PC-9 (cell line): ENCODE measurements at regions not wholly inside any gene's neighbourhood (a gene's known extent, or its start where the extent isn't known, plus 50 kb on each side); places are given as distances from the start of the nearest gene placed in this dataset.

Experiments
- EZH2 ChIP-seq: fragments of 200-600 bp; sonication (generic); IDR thresholded peaks from 2 replicates; pipeline ENCODE4 v1.8.0; 2017; ENCODE audit warnings: antibody characterized with exemption, low read depth
- TF ChIP-seq, protein P1 (sequence below): fragments of 200-600 bp; sonication (generic); conservative IDR thresholded peaks from 2 replicates; pipeline ENCODE4 v1.6.1; 2017; ENCODE audit warnings: mixed run types, antibody characterized with exemption, mild to moderate bottlenecking, moderate library complexity

DNA sequence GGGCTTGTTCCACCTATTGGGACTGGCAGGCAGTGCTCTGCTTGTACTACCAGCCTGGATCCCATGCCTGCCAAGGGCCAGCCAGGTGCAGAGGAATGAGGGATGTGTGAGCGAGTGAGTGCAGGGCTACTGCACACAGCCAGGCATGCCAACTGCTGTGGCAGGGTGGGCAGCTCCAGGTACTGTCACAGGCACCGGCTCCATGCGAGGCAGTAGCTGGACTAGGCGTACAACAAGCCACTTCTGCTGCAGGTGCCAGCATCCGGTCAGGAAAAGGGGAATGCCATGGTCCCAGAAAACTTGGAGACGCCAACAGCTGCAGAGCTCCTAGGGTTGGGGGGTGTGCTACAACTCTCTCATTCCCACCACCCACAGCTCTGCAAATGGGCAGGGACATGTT is 1356.7 kb downstream of the SI start:
- TF ChIP-seq, protein P1, sequence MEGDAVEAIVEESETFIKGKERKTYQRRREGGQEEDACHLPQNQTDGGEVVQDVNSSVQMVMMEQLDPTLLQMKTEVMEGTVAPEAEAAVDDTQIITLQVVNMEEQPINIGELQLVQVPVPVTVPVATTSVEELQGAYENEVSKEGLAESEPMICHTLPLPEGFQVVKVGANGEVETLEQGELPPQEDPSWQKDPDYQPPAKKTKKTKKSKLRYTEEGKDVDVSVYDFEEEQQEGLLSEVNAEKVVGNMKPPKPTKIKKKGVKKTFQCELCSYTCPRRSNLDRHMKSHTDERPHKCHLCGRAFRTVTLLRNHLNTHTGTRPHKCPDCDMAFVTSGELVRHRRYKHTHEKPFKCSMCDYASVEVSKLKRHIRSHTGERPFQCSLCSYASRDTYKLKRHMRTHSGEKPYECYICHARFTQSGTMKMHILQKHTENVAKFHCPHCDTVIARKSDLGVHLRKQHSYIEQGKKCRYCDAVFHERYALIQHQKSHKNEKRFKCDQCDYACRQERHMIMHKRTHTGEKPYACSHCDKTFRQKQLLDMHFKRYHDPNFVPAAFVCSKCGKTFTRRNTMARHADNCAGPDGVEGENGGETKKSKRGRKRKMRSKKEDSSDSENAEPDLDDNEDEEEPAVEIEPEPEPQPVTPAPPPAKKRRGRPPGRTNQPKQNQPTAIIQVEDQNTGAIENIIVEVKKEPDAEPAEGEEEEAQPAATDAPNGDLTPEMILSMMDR: no peak
- no peak for TF ChIP-seq EZH2
